GM12874 (cell line): ENCODE measurements at regions not wholly inside any gene's neighbourhood (a gene's known extent, or its start where the extent isn't known, plus 50 kb on each side); places are given as distances from the start of the nearest gene placed in this dataset.

Experiments used
- TF ChIP-seq, protein P1 (sequence below): IDR thresholded peaks from 2 replicates; pipeline ENCODE4 v1.5.1; 2011; ENCODE audit warnings: low read depth, mild to moderate bottlenecking, control low read depth, low read length, moderate library complexity; ENCODE audit not compliant: insufficient read depth

DNA sequence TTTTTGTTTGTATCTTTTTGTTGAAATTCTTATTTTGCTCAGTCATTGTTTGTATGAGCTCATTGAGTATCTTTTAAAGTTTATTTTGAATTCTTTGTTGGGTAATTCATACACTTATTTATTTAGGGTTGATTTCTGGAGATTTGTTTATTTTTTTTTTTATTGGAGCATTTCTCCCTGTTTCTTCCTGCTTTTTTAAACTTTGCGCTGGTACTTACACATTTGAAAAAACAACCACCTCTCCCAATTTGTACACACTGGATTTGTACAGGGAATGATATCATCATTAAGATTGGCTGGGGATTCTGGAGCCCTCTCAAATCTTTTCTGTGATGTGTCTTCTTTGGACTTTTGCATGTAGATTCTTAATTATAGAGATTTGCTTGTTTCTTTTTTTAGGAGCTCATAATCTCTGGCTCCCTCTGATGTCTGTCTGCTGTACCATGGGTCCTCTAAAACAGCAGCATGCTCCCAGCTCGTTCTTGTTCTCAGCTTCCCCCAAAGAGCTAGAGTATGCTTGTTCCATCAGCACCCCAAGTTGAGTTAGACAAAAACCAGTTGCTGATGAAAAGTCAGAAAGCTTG is 310.7 kb downstream of the DUSP10 start:
- TF ChIP-seq, protein P1, sequence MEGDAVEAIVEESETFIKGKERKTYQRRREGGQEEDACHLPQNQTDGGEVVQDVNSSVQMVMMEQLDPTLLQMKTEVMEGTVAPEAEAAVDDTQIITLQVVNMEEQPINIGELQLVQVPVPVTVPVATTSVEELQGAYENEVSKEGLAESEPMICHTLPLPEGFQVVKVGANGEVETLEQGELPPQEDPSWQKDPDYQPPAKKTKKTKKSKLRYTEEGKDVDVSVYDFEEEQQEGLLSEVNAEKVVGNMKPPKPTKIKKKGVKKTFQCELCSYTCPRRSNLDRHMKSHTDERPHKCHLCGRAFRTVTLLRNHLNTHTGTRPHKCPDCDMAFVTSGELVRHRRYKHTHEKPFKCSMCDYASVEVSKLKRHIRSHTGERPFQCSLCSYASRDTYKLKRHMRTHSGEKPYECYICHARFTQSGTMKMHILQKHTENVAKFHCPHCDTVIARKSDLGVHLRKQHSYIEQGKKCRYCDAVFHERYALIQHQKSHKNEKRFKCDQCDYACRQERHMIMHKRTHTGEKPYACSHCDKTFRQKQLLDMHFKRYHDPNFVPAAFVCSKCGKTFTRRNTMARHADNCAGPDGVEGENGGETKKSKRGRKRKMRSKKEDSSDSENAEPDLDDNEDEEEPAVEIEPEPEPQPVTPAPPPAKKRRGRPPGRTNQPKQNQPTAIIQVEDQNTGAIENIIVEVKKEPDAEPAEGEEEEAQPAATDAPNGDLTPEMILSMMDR = no peak

- TF ChIP-seq, protein P1 = no peak
These were observed 309.9 kb downstream of the DUSP10 start for GRCh38 chr1:221431961-221432360.

GRCh38 chr1:221435504-221435904 is 306.4 kb downstream of the DUSP10 start:
- TF ChIP-seq, protein P1 = peak; percentile 78

GRCh38 chr1:221437171-221437570 is 304.7 kb downstream of the DUSP10 start:
- TF ChIP-seq, protein P1 = no peak

DNA sequence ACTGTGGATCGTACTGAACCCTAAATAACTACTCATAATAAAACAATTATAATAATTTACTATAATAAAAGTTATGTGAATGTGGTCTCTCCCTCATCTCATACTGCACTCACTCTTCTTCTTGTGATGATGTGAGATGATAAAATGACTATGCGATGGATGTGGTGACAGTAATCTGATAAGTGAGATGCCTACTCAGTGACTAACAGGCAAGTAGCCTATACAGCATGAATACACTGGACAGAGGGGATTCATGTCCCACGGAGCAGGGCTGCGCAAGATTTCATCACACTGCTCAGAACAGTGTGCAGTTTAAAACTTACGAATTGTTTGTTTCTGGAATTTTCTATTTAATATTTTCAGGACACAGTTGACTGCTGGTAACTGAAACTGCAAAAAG is 304.0 kb downstream of the DUSP10 start:
- TF ChIP-seq, protein P1 = no peak

DNA sequence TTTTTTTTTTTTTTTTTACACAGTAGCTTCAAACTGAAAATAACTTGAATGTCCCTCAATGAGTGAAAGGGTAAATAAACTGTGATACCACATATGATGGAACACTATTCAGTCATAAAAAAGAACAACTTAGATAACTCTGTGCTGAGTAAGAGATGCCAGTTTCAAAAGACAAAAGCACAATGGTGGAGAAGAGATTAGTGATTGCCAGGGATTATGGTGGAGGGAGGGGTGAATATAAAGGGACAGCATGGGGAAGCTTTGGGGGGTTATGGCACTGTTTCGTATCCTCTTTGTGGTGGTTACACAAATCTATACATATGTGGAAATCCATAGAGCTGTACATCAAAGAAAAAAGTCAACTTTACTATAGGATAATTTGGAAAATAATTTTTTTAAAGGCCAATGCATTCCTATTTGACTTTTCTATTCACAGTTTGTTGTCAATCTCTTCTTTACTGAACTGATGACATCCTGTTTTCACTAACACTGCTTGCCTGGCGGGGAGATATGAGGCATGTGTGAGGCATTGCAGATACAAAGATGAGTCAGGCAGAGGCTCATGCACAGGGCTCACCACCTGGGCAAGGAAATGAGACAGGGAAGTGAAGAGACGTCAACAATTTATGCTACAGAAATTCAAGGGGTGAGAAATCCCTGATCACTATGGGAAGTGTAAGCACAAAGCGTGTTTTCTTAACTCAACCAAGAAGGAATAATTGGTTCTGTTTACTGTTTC is 302.7 kb downstream of the DUSP10 start:
- TF ChIP-seq, protein P1 = no peak

GRCh38 chr1:221439747-221440501 is 302.0 kb downstream of the DUSP10 start:
- TF ChIP-seq, protein P1 = no peak
